Left colon (tissue), 2 donors: ENCODE measurements at regions not wholly inside any gene's neighbourhood (a gene's known extent, or its start where the extent isn't known, plus 50 kb on each side); places are given as distances from the start of the nearest gene placed in this dataset.

Experiments used
- ATAC-seq: fragments of 200-7000 bp; cut with Tn5 transposase; one replicate; pipeline ENCODE4 v1.9.1; 2020; ENCODE audit warnings: mild to moderate bottlenecking, moderate library complexity
- DNase-seq, 2 donors: peaks; one replicate each; pipeline ENCODE4 v3.0.0-alpha.2; 2020
- intact Hi-C, 2 donors: fragments of 100-400 bp; cut with DNase I in 1 of 2; cut with micrococcal nuclease in 1 of 2; formaldehyde crosslinking; loops; one replicate each; pipeline versions ENCODE4 v1.11.2 to v1.14.0; 2022; cut with DNase I, micrococcal nuclease
- donor health status: DM: no; HTN: no; CAD: no.
- donor health status: DM: yes; HTN: yes; CAD: no.

GRCh38 chr16:9465161-9465560 is 373.7 kb downstream of the HAPSTR1 start:
- intact Hi-C loops = no loop called here
- DNase-seq (no peak), ATAC-seq (no peak)

GRCh38 chr16:9469512-9469911 is 378.1 kb downstream of the HAPSTR1 start:
- ATAC-seq (no peak), DNase-seq (no peak)
- intact Hi-C loops = no loop called here

- DNase-seq = no peak
- no peak for ATAC-seq
- intact Hi-C loops = no loop called here
These were observed 385.3 kb downstream of the HAPSTR1 start for GRCh38 chr16:9476744-9477143.

GRCh38 chr16:9479008-9479407 is 387.6 kb downstream of the HAPSTR1 start:
- no peak for DNase-seq
- intact Hi-C loops = no loop called here
- ATAC-seq = no peak

GRCh38 chr16:9480503-9480902 is 389.1 kb downstream of the HAPSTR1 start:
- DNase-seq (no peak), ATAC-seq (no peak)
- intact Hi-C loops = no loop called here

- DNase-seq (no peak), ATAC-seq (no peak)
- intact Hi-C loops = no loop called here
These were observed 390.6 kb downstream of the HAPSTR1 start for GRCh38 chr16:9481747-9482730.

GRCh38 chr16:9484426-9484825 is 393.0 kb downstream of the HAPSTR1 start:
- no peak for ATAC-seq
- intact Hi-C loops = no loop called here
- DNase-seq = no peak

GRCh38 chr16:9484881-9485280 is 393.4 kb downstream of the HAPSTR1 start:
- DNase-seq = no peak
- no peak for ATAC-seq
- intact Hi-C loops = no loop called here

GRCh38 chr16:9489835-9490467 is 398.5 kb downstream of the HAPSTR1 start:
- ATAC-seq = no peak
- DNase-seq = peak; percentile 10 to 49
- intact Hi-C loops = no loop called here

- DNase-seq = no peak
- no peak for ATAC-seq
- intact Hi-C loops = no loop called here
These were observed 404.4 kb downstream of the HAPSTR1 start for GRCh38 chr16:9495824-9496223.

GRCh38 chr16:9497750-9498149 is 406.3 kb downstream of the HAPSTR1 start:
- DNase-seq (no peak), ATAC-seq (no peak)
- intact Hi-C loops = no loop called here

- no peak for DNase-seq
- ATAC-seq = no peak
- intact Hi-C loops = no loop called here
These were observed 408.6 kb downstream of the HAPSTR1 start for GRCh38 chr16:9499941-9500593.

GRCh38 chr16:9500872-9501271 is 409.4 kb downstream of the HAPSTR1 start:
- DNase-seq = no peak
- intact Hi-C loops = no loop called here

GRCh38 chr16:9503251-9503984 is 412.0 kb downstream of the HAPSTR1 start:
- intact Hi-C loops = no loop called here
- DNase-seq (no peak), ATAC-seq (no peak)

More at GRCh38 chr16:9500872-9501271, 409.4 kb downstream of the HAPSTR1 start:
- ATAC-seq = no peak

- intact Hi-C loops = no loop called here
- DNase-seq = no peak
- no peak for ATAC-seq
These were observed 417.0 kb downstream of the HAPSTR1 start for GRCh38 chr16:9508328-9508936.

GRCh38 chr16:9509663-9510062 is 418.2 kb downstream of the HAPSTR1 start:
- intact Hi-C loops = no loop called here

GRCh38 chr16:9511389-9511788 is 419.9 kb downstream of the HAPSTR1 start:
- no peak for DNase-seq
- no peak for ATAC-seq
- intact Hi-C loops = no loop called here

More at GRCh38 chr16:9509663-9510062, 418.2 kb downstream of the HAPSTR1 start:
- no peak for DNase-seq
- no peak for ATAC-seq

GRCh38 chr16:9516444-9516843 is 425.0 kb downstream of the HAPSTR1 start:
- ATAC-seq (no peak), DNase-seq (no peak)
- intact Hi-C loops = no loop called here

- intact Hi-C loops = no loop called here
- no peak for ATAC-seq
- DNase-seq = peak; percentile 3 to 31
These were observed 426.6 kb downstream of the HAPSTR1 start for GRCh38 chr16:9518051-9518450.
